ENCODE measurements at regions not wholly inside any gene's neighbourhood (a gene's known extent, or its start where the extent isn't known, plus 50 kb on each side); places are given as distances from the start of the nearest gene placed in this dataset.

- no peaks in the 10 kb centered on the region for H3K36me3 ChIP-seq
- no peak for DNase-seq
- H3K9me3 ChIP-seq: no peaks in the 10 kb centered on the region
- H3K27ac ChIP-seq: no peak overlapping the region
- no peak overlapping the region for H3K4me3 ChIP-seq
- intact Hi-C loops (cut with DNase I): no loop called here
- no peaks in the 10 kb centered on the region for H3K4me1 ChIP-seq
- H3K9ac ChIP-seq (ENCODE audit: low read depth in 2 of 2, low read length in 2 of 2): no peak overlapping the region
- TF ChIP-seq, protein P1, sequence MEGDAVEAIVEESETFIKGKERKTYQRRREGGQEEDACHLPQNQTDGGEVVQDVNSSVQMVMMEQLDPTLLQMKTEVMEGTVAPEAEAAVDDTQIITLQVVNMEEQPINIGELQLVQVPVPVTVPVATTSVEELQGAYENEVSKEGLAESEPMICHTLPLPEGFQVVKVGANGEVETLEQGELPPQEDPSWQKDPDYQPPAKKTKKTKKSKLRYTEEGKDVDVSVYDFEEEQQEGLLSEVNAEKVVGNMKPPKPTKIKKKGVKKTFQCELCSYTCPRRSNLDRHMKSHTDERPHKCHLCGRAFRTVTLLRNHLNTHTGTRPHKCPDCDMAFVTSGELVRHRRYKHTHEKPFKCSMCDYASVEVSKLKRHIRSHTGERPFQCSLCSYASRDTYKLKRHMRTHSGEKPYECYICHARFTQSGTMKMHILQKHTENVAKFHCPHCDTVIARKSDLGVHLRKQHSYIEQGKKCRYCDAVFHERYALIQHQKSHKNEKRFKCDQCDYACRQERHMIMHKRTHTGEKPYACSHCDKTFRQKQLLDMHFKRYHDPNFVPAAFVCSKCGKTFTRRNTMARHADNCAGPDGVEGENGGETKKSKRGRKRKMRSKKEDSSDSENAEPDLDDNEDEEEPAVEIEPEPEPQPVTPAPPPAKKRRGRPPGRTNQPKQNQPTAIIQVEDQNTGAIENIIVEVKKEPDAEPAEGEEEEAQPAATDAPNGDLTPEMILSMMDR (IDR thresholded peaks at IDR 0.05): no peak
- no peaks in the 10 kb centered on the region for H3K27me3 ChIP-seq
These were observed 130.2 kb upstream of the ATP2B1 start for GRCh38 chr12:89838833-89839232.

GRCh38 chr12:89836026-89836425 lies 127.4 kb upstream of the ATP2B1 start:
- Histone ChIP-seq H3K4me1 (no peaks in the 10 kb centered on the region), H3K36me3 (no peaks in the 10 kb centered on the region), H3K27me3 (no peaks in the 10 kb centered on the region), H3K9me3 (no peaks in the 10 kb centered on the region), H3K27ac (no peak overlapping the region), H3K9ac (ENCODE audit: low read depth in 2 of 2, low read length in 2 of 2) (no peak overlapping the region), H3K4me3 (no peak overlapping the region)
- no peak for DNase-seq
- intact Hi-C loops (cut with DNase I): no loop called here
- TF ChIP-seq, protein P1 (IDR thresholded peaks at IDR 0.05): no peak

- Histone ChIP-seq H3K36me3 (no peaks in the 10 kb centered on the region), H3K27ac (no peak overlapping the region), H3K9me3 (no peaks in the 10 kb centered on the region), H3K27me3 (no peaks in the 10 kb centered on the region), H3K4me3 (no peak overlapping the region), H3K4me1 (no peaks in the 10 kb centered on the region), H3K9ac (ENCODE audit: low read depth in 2 of 2, low read length in 2 of 2) (no peak overlapping the region)
- DNase-seq: no peak
- intact Hi-C loops (cut with DNase I): no loop called here
- TF ChIP-seq, protein P1 (IDR thresholded peaks at IDR 0.05): no peak
These were observed 126.0 kb upstream of the ATP2B1 start for GRCh38 chr12:89834676-89835075.

DNA sequence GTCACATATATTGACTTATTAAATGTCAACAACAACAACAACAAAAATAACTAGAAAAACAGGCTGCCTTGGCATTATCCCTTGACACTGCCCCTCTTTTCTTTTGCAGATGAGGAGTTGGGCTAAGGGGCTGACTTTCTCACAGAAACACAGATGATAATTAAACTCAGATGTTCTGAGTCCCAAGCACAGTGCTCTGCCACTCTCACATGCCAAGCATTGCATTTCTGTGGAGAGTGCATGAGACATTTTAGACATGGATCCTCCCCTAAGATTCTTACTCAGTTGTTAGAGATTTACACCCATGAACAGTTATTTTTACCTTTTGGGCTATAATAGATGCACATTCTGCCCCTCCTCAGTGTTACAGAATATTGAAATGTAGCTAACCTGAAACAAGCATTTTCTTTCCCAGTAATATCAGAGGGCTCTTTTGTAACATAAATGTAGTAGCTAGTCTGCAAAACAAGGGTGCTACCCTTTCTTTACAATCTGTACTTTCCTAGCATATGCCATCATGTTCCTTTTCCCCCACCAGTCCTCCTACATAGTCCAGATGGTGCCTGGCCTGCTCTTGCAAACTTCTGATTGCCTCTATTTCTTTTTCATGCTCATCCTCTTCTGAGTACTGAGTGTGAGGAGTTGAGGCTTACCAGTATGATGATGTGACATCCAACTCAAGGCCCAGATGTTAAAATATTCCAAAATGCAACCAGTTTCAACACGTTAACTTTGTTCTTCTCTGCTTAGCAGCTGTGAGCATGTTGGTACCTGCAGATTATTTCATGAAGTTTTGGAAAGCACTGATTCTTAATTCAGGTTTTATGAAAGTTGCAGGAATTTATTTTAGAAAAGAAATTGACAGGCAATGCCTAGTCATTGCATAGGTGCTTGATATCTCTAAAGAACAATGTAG lies 125.0 kb upstream of the ATP2B1 start:
- no peak overlapping the region for H3K27ac ChIP-seq
- TF ChIP-seq, protein P1 (IDR thresholded peaks at IDR 0.05): no peak
- H3K9ac ChIP-seq (ENCODE audit: low read depth in 2 of 2, low read length in 2 of 2): no peak overlapping the region
- no peak overlapping the region for H3K4me3 ChIP-seq
- intact Hi-C loops (cut with DNase I): no loop called here
- no peak for DNase-seq
- H3K27me3 ChIP-seq: no peaks in the 10 kb centered on the region
- H3K9me3 ChIP-seq: no peaks in the 10 kb centered on the region
- no peaks in the 10 kb centered on the region for H3K4me1 ChIP-seq
- no peaks in the 10 kb centered on the region for H3K36me3 ChIP-seq

DNA sequence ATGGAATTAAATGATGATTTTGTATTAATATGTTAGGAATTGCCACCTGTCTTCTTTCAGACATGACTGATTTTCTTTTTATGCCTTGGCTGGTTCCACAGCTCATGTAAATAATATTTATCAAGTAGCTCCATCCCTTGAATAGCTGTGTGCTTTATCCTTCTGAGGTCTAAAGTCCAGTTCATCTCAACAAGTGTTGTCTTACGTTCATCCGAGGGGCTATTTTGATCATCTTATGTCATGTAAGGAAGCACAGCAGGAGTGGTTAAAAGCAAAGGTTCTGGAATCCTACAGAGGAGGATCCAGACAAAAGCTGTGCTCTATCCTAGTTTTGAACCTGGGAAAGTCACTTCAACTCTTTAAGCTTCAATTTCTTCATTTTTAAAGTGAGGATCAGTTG lies 123.7 kb upstream of the ATP2B1 start:
- Histone ChIP-seq H3K27me3 (no peaks in the 10 kb centered on the region), H3K27ac (no peak overlapping the region), H3K4me1 (no peaks in the 10 kb centered on the region), H3K4me3 (no peak overlapping the region), H3K36me3 (no peaks in the 10 kb centered on the region), H3K9me3 (no peaks in the 10 kb centered on the region), H3K9ac (ENCODE audit: low read depth in 2 of 2, low read length in 2 of 2) (no peak overlapping the region)
- TF ChIP-seq, protein P1 (IDR thresholded peaks at IDR 0.05): no peak
- intact Hi-C loops (cut with DNase I): no loop called here
- DNase-seq: no peak

All from colonic mucosa (tissue), 4 donors.